GM12878 (cell line): ENCODE measurements at regions not wholly inside any gene's neighbourhood (a gene's known extent, or its start where the extent isn't known, plus 50 kb on each side); places are given as distances from the start of the nearest gene placed in this dataset.

Experiments used
- ATAC-seq: fragments of 200-7000 bp; cut with Tn5 transposase; 3 replicates; pipeline ENCODE4 v1.9.1; 2020; ENCODE audit warnings: mild to moderate bottlenecking, moderate library complexity
- BruUV-seq: library from RNA; stranded (reverse); fragments of 400-500 nt; replicated peaks from 2 replicates; lab custom pipeline; 2021; lab: Mats Ljungman, UMichigan
- CTCF ChIA-PET: fragments of 300-600 bp; sonication (Branson Sonifier 250); formaldehyde crosslinking; extraction: SDS; loops from one replicate; lab custom pipeline; 2021; ENCODE audit warnings: inconsistent platforms; lab: Yijun Ruan, JAX
- POLR2A ChIA-PET: fragments of 350-600 bp; formaldehyde crosslinking; extraction: SDS; loops from one replicate; lab custom pipeline; 2021; ENCODE audit warnings: inconsistent platforms; lab: Charles Lee
- RAD21 ChIA-PET: fragments of 300-600 bp; sonication (Branson Sonifier 250); formaldehyde crosslinking; loops from one replicate; lab custom pipeline; 2023; ENCODE audit warnings: antibody characterized with exemption; ENCODE audit not compliant: unreplicated experiment; lab: Charles Lee
- SMC1A ChIA-PET: fragments of 300-600 bp; sonication (Branson Sonifier 250); formaldehyde crosslinking; loops from one replicate; lab custom pipeline; 2023; ENCODE audit not compliant: unreplicated experiment, uncharacterized antibody; lab: Charles Lee
- DNase-seq: peaks from one replicate; pipeline ENCODE4 v3.0.0-alpha.2; 2011; ENCODE audit warnings: low read depth, low spot score
- FAIRE-seq: peaks from 3 replicates; lab custom pipeline; 2011; peaks lifted over from hg19 to GRCh38; lab: Jason Lieb, UNC
- H2AFZ ChIP-seq: 2 replicates; pipeline ENCODE4 v1.6.0; 2011; ENCODE audit warnings: low read depth, low read length, control low read depth; ENCODE audit not compliant: control insufficient read depth
- H3K27ac ChIP-seq: 2 replicates; pipeline ENCODE4 v1.5.1; 2011; ENCODE audit warnings: control low read depth; ENCODE audit not compliant: control insufficient read depth, insufficient read depth
- H3K27me3 ChIP-seq, 2 experiments: replicated peaks in 1 of 2; 2 replicates each; pipeline versions ENCODE4 v1.6.0 to v1.6.1; 2011; ENCODE audit warnings: low read length in 1 of 2; ENCODE audit not compliant: control insufficient read depth in 2 of 2, insufficient read depth in 2 of 2
- H3K36me3 ChIP-seq, 2 experiments: 2 replicates each; pipeline ENCODE4 v1.5.1; 2011; ENCODE audit warnings: low read length in 1 of 2; ENCODE audit not compliant: control insufficient read depth in 2 of 2, insufficient read depth in 2 of 2
- H3K4me1 ChIP-seq: 2 replicates; pipeline ENCODE4 v1.6.1; 2011; ENCODE audit warnings: mild to moderate bottlenecking, low read length, moderate library complexity, mixed read lengths; ENCODE audit not compliant: control insufficient read depth, insufficient read depth
- H3K4me2 ChIP-seq: 2 replicates; pipeline ENCODE4 v1.6.0; 2011; ENCODE audit warnings: control low read depth; ENCODE audit not compliant: control insufficient read depth, insufficient read depth
- H3K4me3 ChIP-seq: fragments of 200-600 bp; sonication (generic); 2 replicates; pipeline ENCODE4 v1.5.1; 2016
- H3K79me2 ChIP-seq: 2 replicates; pipeline ENCODE4 v1.6.0; 2011; ENCODE audit warnings: low read length; ENCODE audit not compliant: control insufficient read depth, insufficient read depth
- H3K9ac ChIP-seq: 2 replicates; pipeline ENCODE4 v1.8.0; 2011; ENCODE audit warnings: low read length, control low read depth, mixed read lengths; ENCODE audit not compliant: control insufficient read depth, insufficient read depth
- H3K9me3 ChIP-seq: replicated peaks from 3 replicates; pipeline ENCODE4 v1.5.1; 2011; ENCODE audit warnings: mild to moderate bottlenecking, low read length; ENCODE audit not compliant: control insufficient read depth, insufficient read depth
- H4K20me1 ChIP-seq: 2 replicates; pipeline ENCODE4 v1.6.0; 2011; ENCODE audit not compliant: control insufficient read depth, insufficient read depth
- BCL3 ChIP-seq: IDR thresholded peaks from 2 replicates; pipeline ENCODE4 v1.6.1; 2011; ENCODE audit warnings: borderline replicate concordance, low read depth, mild to moderate bottlenecking, moderate library complexity, low read length; ENCODE audit not compliant: insufficient read depth, poor library complexity, severe bottlenecking
- BHLHE40 ChIP-seq, 2 experiments: fragments of 450-650 bp in 1 of 2; IDR thresholded peaks; 2 replicates each; pipeline ENCODE4 v1.6.1; 2011 to 2017; ENCODE audit warnings: low read depth in 2 of 2, borderline replicate concordance in 1 of 2, improper control_type of control experiment in 1 of 2, low read length in 1 of 2, mild to moderate bottlenecking in 1 of 2
- CREM ChIP-seq: IDR thresholded peaks from 2 replicates; pipeline ENCODE4 v1.6.1; 2014; ENCODE audit warnings: antibody characterized with exemption, low read depth
- FOS ChIP-seq: IDR thresholded peaks from 3 replicates; pipeline ENCODE4 v1.6.1; 2011; ENCODE audit warnings: borderline replicate concordance; ENCODE audit not compliant: insufficient read length; ENCODE audit errors: extremely low read depth
- IKZF1 ChIP-seq: fragments of 450-650 bp; conservative IDR thresholded peaks from 2 replicates; pipeline ENCODE4 v1.6.1; 2017; ENCODE audit warnings: antibody characterized with exemption, mild to moderate bottlenecking
- IRF4 ChIP-seq: IDR thresholded peaks from 2 replicates; pipeline ENCODE4 v1.6.1; 2011; ENCODE audit warnings: low read depth, low read length
- MTA2 ChIP-seq: fragments of 450-650 bp; IDR thresholded peaks from 2 replicates; pipeline ENCODE4 v1.6.1; 2016; ENCODE audit warnings: low read depth, mild to moderate bottlenecking, moderate library complexity
- POLR2AphosphoS2 ChIP-seq: IDR thresholded peaks from 2 replicates; pipeline ENCODE4 v1.6.1; 2011; ENCODE audit warnings: low read depth, mild to moderate bottlenecking, low read length, improper control_type of control experiment, moderate library complexity
- POLR2AphosphoS5 ChIP-seq: IDR thresholded peaks from 2 replicates; pipeline ENCODE4 v1.6.1; 2011; ENCODE audit warnings: mild to moderate bottlenecking, low read length, inconsistent platforms
- RUNX3 ChIP-seq: IDR thresholded peaks from 2 replicates; pipeline ENCODE4 v1.6.1; 2012; ENCODE audit warnings: low read length, inconsistent platforms
- SPI1 ChIP-seq: IDR thresholded peaks from 2 replicates; pipeline ENCODE4 v1.6.1; 2011; ENCODE audit warnings: low read depth, mild to moderate bottlenecking, low read length, moderate library complexity, borderline replicate concordance; ENCODE audit not compliant: insufficient read depth
- SREBF1 ChIP-seq: IDR thresholded peaks from 2 replicates; pipeline ENCODE4 v1.6.1; 2012; ENCODE audit warnings: mild to moderate bottlenecking, low read length
- SUPT20H ChIP-seq: IDR thresholded peaks from 2 replicates; pipeline ENCODE4 v1.6.1; 2011; ENCODE audit warnings: low read depth, mild to moderate bottlenecking, low read length, moderate library complexity, borderline replicate concordance; ENCODE audit not compliant: control insufficient read depth
- TBL1XR1 ChIP-seq: IDR thresholded peaks from 2 replicates; pipeline ENCODE4 v1.6.1; 2012; ENCODE audit warnings: low read depth, low read length, improper control_type of control experiment
- ZBTB11 ChIP-seq: fragments of 450-650 bp; formaldehyde crosslinking; IDR thresholded peaks from 2 replicates; pipeline ENCODE4 v1.5.0; 2022; ENCODE audit warnings: mild to moderate bottlenecking, missing genetic modification characterization
- WGBS: methylation state at CpG from one replicate; pipeline ENCODE4 v1.1.6; 2016; ENCODE audit warnings: low lambda C conversion rate; ENCODE audit not compliant: insufficient replicate concordance, insufficient coverage; ENCODE audit errors: missing lambda C conversion rate; 5-methylcytosine and 5-hydroxymethylcytosine counted together
- in situ Hi-C: fragments of 300-500 bp; cut with MboI; formaldehyde crosslinking; loops from 9 replicates; pipeline ENCODE4 v1.14.3; 2018; ENCODE audit warnings: mixed read lengths
- intact Hi-C: fragments of 100-400 bp; cut with micrococcal nuclease; formaldehyde crosslinking; loops from one replicate; pipeline ENCODE4 v1.14.2; 2022; ENCODE audit not compliant: unreplicated experiment

GRCh38 chr7:25553580-25554291 lies 325.4 kb upstream of the NPVF start:
- ATAC-seq, result no peak
- Histone ChIP-seq H3K4me2 (no peak overlapping the region), H3K9me3 (no peaks in the 10 kb centered on the region), H3K27ac (no peak overlapping the region), H3K4me3 (no peak overlapping the region), H3K9ac (no peak overlapping the region), H3K27me3 (no peaks in the 10 kb centered on the region; a peak in 1 of 4 replicates), H3K79me2 (no peaks in the 10 kb centered on the region), H4K20me1 (no peaks in the 10 kb centered on the region), H3K4me1 (no peaks in the 10 kb centered on the region), H3K36me3 (no peaks in the 10 kb centered on the region), H2AFZ (no peak overlapping the region)
- intact Hi-C loops, result no loop called here
- WGBS, result 45% methylated on average over 13 of the region's 13 CpGs
- no peak for FAIRE-seq
- POLR2A ChIA-PET, result no interaction called here
- SMC1A ChIA-PET, result no interaction called here
- in situ Hi-C loops, result loop anchor here (25.0 kb wide), 1 partner anchor 166 kb away; no protein-coding TSS in a partner anchor
- no peak for DNase-seq
- TF ChIP-seq FOS (no peak), RUNX3 (no peak), BCL3 (no peak), TBL1XR1 (no peak), MTA2 (no peak), IKZF1 (no peak), CREM (no peak), POLR2AphosphoS5 (no peak), ZBTB11 (CRISPR knock-in tag) (no peak), POLR2AphosphoS2 (no peak), BHLHE40 (IDR thresholded peaks at IDR 0.05; ENCODE audit: borderline replicate concordance in 1 of 2, low read depth in 2 of 2, low read length in 1 of 2) (no peak), SREBF1 (no peak), SPI1 (no peak), IRF4 (no peak), SUPT20H (no peak)
- CTCF ChIA-PET, result interaction anchor here (1.1 kb wide), 1 partner anchor 12 kb away, joined by 6 read pairs; no protein-coding TSS in a partner anchor
- RAD21 ChIA-PET, result no interaction called here
- no TSS peak for BruUV-seq
